ENCODE measurements at regions not wholly inside any gene's neighbourhood (a gene's known extent, or its start where the extent isn't known, plus 50 kb on each side); places are given as distances from the start of the nearest gene placed in this dataset.

- H3K4me3 ChIP-seq (ENCODE audit: low read depth, low read length): no peak overlapping the region
- TF ChIP-seq CTCF (IDR thresholded peaks at IDR 0.05; ENCODE audit: low read depth, low read length, missing control alignments): no peak
- in situ Hi-C loops (cut with HindIII; ENCODE audit: low pct_ligation_motif_present, low sequenced_read_pairs): no loop called here
- no peak for DNase-seq
- H3K27ac ChIP-seq: no peak overlapping the region
- no peaks in the 10 kb centered on the region for H3K36me3 ChIP-seq (replicated peaks)
- no peaks in the 10 kb centered on the region for H3K27me3 ChIP-seq (replicated peaks)
These were observed 253.4 kb downstream of the EPHA7 start for GRCh38 chr6:93165850-93166430.

- DNase-seq: no peak
- no peak for TF ChIP-seq CTCF (IDR thresholded peaks at IDR 0.05; ENCODE audit: low read depth, low read length, missing control alignments)
These were observed 254.6 kb downstream of the EPHA7 start for GRCh38 chr6:93164781-93165180.

GRCh38 chr6:93163146-93163545 is 256.2 kb downstream of the EPHA7 start:
- Histone ChIP-seq H3K27ac (no peak overlapping the region), H3K36me3 (replicated peaks) (no peaks in the 10 kb centered on the region), H3K27me3 (replicated peaks) (no peaks in the 10 kb centered on the region), H3K4me3 (ENCODE audit: low read depth, low read length) (no peak overlapping the region)
- TF ChIP-seq CTCF (IDR thresholded peaks at IDR 0.05; ENCODE audit: low read depth, low read length, missing control alignments): no peak
- in situ Hi-C loops (cut with HindIII; ENCODE audit: low pct_ligation_motif_present, low sequenced_read_pairs): no loop called here
- no peak for DNase-seq

More at GRCh38 chr6:93164781-93165180, 254.6 kb downstream of the EPHA7 start:
- Histone ChIP-seq H3K27ac (no peak overlapping the region), H3K36me3 (replicated peaks) (no peaks in the 10 kb centered on the region), H3K27me3 (replicated peaks) (no peaks in the 10 kb centered on the region), H3K4me3 (ENCODE audit: low read depth, low read length) (no peak overlapping the region)
- in situ Hi-C loops (cut with HindIII; ENCODE audit: low pct_ligation_motif_present, low sequenced_read_pairs): no loop called here

GRCh38 chr6:93139408-93140081 is 279.8 kb downstream of the EPHA7 start:
- Histone ChIP-seq H3K36me3 (replicated peaks) (no peaks in the 10 kb centered on the region), H3K27ac (no peak overlapping the region), H3K27me3 (replicated peaks) (no peaks in the 10 kb centered on the region), H3K4me3 (ENCODE audit: low read depth, low read length) (no peak overlapping the region)
- no peak for DNase-seq
- in situ Hi-C loops (cut with HindIII; ENCODE audit: low pct_ligation_motif_present, low sequenced_read_pairs): no loop called here
- TF ChIP-seq CTCF (IDR thresholded peaks at IDR 0.05; ENCODE audit: low read depth, low read length, missing control alignments): no peak

- no peak overlapping the region for H3K4me3 ChIP-seq (ENCODE audit: low read depth, low read length)
- in situ Hi-C loops (cut with HindIII; ENCODE audit: low pct_ligation_motif_present, low sequenced_read_pairs): no loop called here
- no peaks in the 10 kb centered on the region for H3K27me3 ChIP-seq (replicated peaks)
- TF ChIP-seq CTCF (IDR thresholded peaks at IDR 0.05; ENCODE audit: low read depth, low read length, missing control alignments): no peak
- DNase-seq: no peak
- H3K36me3 ChIP-seq (replicated peaks): no peaks in the 10 kb centered on the region
- H3K27ac ChIP-seq: no peak overlapping the region
These were observed 283.2 kb downstream of the EPHA7 start for GRCh38 chr6:93136111-93136510.

Data from brain microvascular endothelial cell (primary cell).